ENCODE measurements at regions not wholly inside any gene's neighbourhood (a gene's known extent, or its start where the extent isn't known, plus 50 kb on each side); places are given as distances from the start of the nearest gene placed in this dataset.
"Not testable (repeated sequence)": the region's sequence is repeated elsewhere in the genome, so short reads cannot be mapped to it uniquely, and the experiment has no call there.

DNA sequence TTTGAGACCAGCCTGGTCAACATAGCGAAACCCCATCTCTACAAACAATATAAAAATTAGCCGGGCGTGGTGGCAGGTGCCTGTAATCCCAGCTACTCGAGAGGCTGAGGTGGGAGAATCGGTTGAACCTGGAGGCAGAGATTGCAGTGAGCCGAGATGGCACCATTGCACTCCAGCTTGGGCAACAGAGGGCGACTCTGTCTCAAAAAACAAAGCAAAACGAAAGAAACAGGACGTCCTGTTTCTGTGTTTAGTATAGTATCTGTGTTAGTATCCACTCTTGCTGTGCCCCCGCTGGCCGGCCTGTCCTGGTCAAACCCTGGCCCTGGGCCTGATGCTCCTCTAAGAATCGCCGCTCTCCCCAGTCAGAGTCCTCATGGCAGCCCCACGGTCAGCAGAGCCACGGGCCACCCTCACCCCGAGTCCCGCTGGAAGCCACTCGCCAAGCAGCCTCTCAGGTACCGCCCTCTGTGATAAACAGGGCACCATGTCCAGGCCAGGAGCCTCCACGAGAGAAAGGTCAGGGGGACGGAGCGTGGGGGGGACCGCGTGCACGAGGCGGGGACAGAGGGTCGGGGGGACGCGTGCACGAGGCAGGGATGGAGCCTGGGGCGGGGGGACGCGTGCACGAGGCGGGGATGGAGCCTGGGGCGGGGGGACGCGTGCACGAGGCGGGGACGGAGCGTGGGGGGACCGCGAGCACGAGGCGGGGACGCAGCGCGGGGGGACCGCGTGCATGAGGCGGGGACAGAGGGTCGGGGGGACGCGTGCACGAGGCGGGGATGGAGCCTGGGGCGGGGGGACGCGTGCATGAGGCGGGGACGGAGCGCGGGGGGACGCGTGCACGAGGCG, 384.5 kb downstream of the SMOC2 start:
- no peak for DNase-seq (ENCODE audit: low read depth)

DNA sequence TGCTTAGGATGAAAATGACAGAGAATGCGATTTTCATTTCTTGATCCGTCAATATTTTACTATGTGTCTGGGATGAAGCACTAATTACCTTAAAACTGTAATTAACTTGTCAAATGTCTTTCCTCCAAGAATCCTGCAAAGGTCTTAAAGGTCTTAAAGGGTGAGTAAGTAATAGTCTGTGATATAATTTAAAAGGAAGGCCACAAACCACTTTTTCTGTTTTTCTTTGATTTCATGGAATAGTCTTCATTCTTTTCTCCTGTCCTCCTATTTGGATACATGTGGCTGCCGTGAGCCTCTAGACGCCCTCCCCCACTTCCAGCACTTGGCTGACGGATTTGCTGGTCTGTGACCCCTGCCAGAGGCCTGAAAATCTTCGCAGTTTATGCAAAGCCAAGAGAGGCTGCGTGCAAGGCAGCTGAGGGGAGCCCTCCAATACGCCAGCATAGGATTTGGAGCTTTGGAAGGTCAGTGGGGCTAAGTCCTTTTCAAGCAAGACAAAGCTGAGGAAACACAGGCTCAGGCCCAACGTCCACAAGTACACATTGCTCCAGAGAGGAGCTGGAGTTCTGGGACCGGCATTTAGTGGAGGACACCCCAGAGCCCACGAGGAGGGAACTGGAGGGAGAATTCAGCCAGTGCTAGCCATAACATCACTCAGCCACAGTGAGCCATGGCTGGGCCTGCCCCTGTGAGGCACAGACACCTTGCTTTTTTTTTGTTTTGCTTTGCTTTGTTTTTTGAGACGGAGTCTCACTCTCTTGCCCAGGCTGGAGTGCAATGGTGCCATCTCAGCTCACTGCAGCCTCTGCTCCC, 382.6 kb downstream of the SMOC2 start:
- no peak for DNase-seq (ENCODE audit: low read depth)

GRCh38 chr6:168822376-168822775, 381.4 kb downstream of the SMOC2 start:
- DNase-seq (ENCODE audit: low read depth) = no peak

GRCh38 chr6:168819546-168819945, 378.6 kb downstream of the SMOC2 start:
- no peak for DNase-seq (ENCODE audit: low read depth)

DNA sequence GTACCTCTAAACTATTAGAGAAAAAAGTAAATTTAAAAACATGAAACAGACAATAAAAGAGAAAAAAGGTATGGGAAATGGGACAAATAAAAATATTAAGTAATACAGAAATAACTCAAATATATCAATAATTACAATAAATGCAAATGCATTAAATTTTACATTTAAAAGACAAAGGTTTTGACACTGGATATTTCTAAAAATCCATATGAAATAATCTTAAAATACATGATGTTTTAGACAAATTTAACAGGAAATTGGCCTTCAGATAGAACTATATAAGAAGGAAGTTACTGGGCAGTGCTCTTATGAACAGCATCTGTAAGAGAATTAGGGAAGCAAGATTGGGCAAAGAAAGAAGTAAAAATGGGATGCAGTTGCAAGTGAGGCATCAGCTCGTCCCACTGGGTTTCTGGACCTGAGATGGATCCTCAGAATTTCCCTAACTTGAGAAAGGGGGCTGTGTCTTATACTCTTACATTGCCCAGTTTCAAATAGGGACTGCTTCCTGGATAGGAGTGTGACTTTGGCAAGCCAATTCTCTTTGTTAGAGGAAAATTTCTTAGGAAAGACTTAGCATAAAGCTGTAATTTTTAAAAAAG, 376.7 kb downstream of the SMOC2 start:
- no peak for DNase-seq (ENCODE audit: low read depth)

DNA sequence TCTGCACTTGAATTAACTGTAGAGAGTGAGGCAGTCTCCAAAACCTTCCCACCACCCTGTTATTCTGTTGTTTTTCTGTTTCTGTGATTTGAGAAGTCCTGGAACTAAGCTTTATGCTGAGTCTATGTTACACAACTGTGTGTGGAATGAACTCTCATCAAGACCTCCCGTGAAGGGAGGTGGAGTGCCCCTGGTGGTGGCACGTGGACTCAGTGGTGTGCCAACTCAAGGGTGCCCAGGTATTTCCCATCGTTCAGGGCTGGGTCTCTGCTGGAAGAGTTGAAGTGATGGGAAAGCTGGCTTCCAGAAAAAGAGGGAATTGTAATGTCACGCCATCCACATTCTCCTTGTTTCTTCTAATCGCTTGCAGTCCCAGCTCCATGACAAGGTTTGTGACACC, 374.2 kb downstream of the SMOC2 start:
- DNase-seq (ENCODE audit: low read depth) = no peak

DNA sequence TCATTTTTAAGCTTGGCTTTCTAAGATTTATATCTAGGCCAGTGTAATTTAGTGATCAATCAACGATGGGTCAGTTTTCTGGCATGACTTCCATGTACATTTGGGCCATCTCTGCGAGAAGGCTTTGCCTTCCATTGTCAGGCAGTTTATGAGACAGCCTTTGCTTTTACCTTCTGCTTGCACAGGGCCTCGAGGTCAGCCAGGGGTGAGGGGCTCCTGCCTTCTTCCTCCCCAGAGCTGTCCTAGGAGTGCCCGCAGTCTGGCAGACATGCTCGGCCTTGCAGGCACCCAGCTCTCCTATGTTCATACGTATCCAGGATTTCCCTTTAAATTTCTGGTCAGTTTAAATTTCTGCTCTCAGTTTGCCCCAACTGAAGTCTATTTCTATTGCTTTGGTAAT, 367.2 kb downstream of the SMOC2 start:
- no peak for DNase-seq (ENCODE audit: low read depth)

GRCh38 chr6:168804331-168804730, 363.3 kb downstream of the SMOC2 start:
- DNase-seq (ENCODE audit: low read depth) = no peak

GRCh38 chr6:168803874-168804273, 362.9 kb downstream of the SMOC2 start:
- DNase-seq (ENCODE audit: low read depth) = no peak

DNA sequence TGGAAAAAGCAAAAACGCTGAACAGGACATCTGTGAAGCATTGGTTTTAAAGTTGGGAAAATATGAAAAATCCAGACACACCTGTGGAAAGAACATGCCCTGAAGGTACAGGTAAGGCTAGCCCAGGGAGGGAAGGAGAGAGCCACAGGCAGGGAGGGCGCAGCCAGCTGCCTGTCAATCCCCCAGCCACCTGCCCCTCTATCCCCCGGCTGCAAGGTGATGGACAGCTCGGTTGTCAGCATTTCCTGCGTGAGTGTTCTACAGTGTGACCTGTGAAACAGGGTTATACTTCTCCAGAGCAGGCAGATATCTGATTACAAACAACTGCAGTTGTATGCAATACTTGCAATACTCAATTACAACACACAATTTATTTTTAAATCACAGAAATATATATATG, 358.1 kb downstream of the SMOC2 start:
- no peak for DNase-seq (ENCODE audit: low read depth)

DNA sequence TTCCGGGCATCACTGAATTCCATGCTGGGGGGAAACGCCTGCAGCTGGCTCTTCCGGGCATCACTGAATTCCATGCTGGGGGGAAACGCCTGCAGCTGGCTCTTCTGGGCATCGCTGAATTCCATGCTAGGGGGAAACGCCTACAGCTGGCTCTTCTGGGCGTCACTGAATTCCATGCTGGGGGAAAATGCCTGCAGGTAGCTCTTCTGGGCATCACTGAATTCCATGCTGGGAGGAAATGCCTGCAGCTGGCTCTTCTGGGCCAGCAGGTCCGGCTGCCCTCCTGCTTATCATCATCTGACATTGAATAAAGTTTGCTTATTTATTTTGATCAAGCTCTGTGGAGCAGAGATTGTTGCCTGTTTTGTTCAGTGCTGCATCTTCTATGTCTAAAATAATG, 355.1 kb downstream of the SMOC2 start:
- DNase-seq (ENCODE audit: low read depth) = no peak

DNA sequence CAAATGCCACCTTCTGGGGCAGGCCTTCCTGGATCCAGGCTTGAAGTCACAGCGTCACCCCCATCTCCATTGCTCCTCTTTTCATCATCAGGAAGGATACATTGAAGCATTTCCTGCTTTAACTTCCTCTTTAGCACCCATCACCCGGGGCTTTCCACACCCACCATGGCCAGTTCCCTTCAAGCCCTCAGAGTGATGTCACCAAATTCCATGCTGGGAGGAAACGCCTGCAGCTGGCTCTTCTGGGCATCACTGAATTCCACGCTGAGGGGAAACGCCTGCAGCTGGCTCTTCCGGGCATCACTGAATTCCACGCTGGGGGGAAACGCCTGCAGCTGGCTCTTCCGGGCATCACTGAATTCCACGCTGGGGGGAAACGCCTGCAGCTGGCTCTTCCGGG, 354.6 kb downstream of the SMOC2 start:
- DNase-seq (ENCODE audit: low read depth) = not testable (repeated sequence)

GRCh38 chr6:168794491-168794890, 353.5 kb downstream of the SMOC2 start:
- no peak for DNase-seq (ENCODE audit: low read depth)

DNA sequence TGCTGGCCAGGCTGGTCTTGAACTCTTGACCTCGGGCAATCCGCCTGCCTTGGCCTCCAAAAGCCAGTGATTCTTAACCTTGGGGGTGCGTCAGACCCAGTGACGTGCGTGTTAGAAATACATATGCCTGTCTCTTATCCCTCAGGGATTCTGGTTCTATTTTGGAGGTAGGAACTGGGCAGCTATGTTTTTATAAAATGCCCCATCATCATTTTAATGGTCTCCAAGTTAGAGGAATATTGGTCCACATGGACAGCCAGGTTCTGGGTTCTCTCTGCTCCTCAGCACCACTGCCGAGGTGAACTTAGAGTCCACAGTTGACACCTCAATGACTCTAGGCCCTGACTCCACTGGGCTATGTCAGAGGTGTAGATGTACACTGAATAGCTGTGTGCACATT, 352.7 kb downstream of the SMOC2 start:
- DNase-seq (ENCODE audit: low read depth) = no peak

DNA sequence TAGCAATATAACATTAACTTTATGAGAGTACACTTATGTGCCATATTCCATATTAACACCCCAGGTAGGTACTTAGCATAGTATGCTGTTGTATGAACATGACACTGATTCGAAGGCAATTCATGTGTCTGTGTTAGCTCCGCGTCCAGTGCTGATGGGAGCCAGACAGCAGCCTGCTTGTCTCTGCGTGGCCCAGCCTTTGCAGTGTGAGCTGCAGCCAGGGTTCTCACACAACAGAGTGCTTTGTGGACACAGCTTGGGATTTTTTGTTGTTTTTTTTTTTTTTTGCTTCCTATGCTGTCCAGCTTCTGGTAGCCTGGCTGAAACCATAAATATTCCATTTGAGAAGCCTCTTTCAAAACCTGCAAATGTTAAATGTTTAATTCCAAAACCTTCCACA, 350.9 kb downstream of the SMOC2 start:
- no peak for DNase-seq (ENCODE audit: low read depth)

DNA sequence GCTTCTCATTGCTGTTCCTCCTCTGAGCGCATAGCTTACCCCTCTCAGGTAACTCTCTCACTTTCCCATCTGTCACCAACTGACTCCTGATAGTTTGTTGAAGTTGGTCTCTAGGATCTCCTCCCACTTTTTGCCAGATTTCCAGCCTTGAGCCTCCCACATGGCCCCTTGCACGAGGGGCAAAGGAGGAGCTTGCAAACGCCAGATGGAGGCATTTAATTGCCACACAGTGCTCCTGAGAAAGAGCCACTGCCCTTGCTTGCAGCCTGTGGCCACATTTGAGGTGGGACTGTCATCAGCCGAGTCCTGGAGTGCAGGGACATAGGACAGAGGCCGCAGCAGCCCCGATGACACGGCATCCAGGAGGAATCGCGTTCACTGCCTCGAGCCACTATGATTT, 348.7 kb downstream of the SMOC2 start:
- DNase-seq (ENCODE audit: low read depth) = no peak

- DNase-seq (ENCODE audit: low read depth) = no peak
Observed at GRCh38 chr6:168785720-168786511, 344.9 kb downstream of the SMOC2 start.

GRCh38 chr6:168784426-168784825, 343.4 kb downstream of the SMOC2 start:
- DNase-seq (ENCODE audit: low read depth) = no peak

DNA sequence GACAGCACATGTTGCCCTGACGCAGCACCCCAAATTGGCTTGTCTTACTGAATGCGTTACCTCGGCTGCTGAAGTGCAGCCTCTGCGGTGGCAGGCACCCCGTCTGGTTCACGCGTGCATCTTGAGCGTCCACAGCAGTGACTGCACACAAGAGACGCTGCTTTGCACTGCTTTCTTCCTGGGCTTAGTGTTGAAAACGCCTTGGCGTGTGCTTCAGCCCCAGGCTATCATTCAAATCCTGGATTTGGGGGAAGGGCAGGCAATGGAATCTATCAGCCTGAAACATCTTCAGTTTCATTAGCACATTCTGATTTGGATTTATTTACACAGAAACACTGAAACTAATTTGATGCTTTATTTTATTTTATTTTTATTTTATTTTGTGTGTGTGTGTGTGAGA, 342.7 kb downstream of the SMOC2 start:
- no peak for DNase-seq (ENCODE audit: low read depth)

GRCh38 chr6:168782187-168782751, 341.3 kb downstream of the SMOC2 start:
- no peak for DNase-seq (ENCODE audit: low read depth)

DNA sequence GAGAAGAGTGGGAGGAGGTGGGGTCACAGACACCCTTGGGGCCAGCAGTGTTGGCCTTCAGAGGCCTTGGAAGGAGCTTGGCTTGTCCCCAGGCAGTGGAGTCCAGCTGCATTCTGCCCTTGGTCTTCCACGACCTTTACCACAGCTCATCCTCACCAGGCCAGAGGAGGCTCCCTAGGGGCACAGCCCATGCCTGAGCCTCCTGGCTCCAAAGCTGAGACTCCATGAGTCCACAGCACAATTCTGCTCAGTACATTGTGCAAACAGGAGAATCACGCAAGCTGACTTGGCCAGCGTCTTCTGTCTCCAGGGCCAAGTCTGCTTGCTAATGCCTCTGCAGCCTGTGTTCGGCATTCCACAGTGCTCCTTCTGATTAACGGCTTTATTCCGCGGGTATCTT, 337.2 kb downstream of the SMOC2 start:
- no peak for DNase-seq (ENCODE audit: low read depth)

- no peak for DNase-seq (ENCODE audit: low read depth)
Observed at GRCh38 chr6:168774381-168774780, 333.4 kb downstream of the SMOC2 start.

Measured in stimulated activated CD8-positive, alpha-beta memory T cell treated with anti-CD3 and anti-CD28 coated beads, Interleukin-15, amount 100 ng/mL, for 24 hours (primary cell).